ENCODE measurements at regions not wholly inside any gene's neighbourhood (a gene's known extent, or its start where the extent isn't known, plus 50 kb on each side); places are given as distances from the start of the nearest gene placed in this dataset.
"Not testable (repeated sequence)": the region's sequence is repeated elsewhere in the genome, so short reads cannot be mapped to it uniquely, and the experiment has no call there.

- H3K27me3 ChIP-seq = no peaks in the 10 kb centered on the region
- H3K4me3 ChIP-seq = no peak overlapping the region
- intact Hi-C loops (cut with DNase I) = no loop called here
- no peaks in the 10 kb centered on the region for H3K9me3 ChIP-seq
- H3K36me3 ChIP-seq = no peaks in the 10 kb centered on the region
- H3K27ac ChIP-seq = no peak overlapping the region
- no peaks in the 10 kb centered on the region for H3K4me1 ChIP-seq (ENCODE audit: insufficient read depth)
- TF ChIP-seq EP300 (IDR thresholded peaks at IDR 0.05) = no peak
- DNase-seq = no peak
Observed at GRCh38 chr5:163161512-163161911, 275.9 kb upstream of the CCNG1 start.

GRCh38 chr5:163162645-163163044, 274.8 kb upstream of the CCNG1 start:
- H3K9me3 ChIP-seq = no peaks in the 10 kb centered on the region
- no peaks in the 10 kb centered on the region for H3K4me1 ChIP-seq (ENCODE audit: insufficient read depth)
- H3K27me3 ChIP-seq = no peaks in the 10 kb centered on the region
- no peaks in the 10 kb centered on the region for H3K36me3 ChIP-seq
- no peak overlapping the region for H3K4me3 ChIP-seq
- H3K27ac ChIP-seq = no peak overlapping the region
- 62 to 70% (median 62%) methylated on average over 3 of the region's 3 CpGs for WGBS, 3 donors
- intact Hi-C loops (cut with DNase I) = no loop called here
- DNase-seq = no peak
- no peak for TF ChIP-seq EP300 (IDR thresholded peaks at IDR 0.05)
- TF ChIP-seq POLR2A (IDR thresholded peaks at IDR 0.05) = no peak
- TF ChIP-seq CTCF (IDR thresholded peaks at IDR 0.05) = no peak

- WGBS, 3 donors = 79 to 84% (median 81%) methylated on average over 2 of the region's 2 CpGs
- Histone ChIP-seq H3K27ac (no peak overlapping the region), H3K27me3 (no peaks in the 10 kb centered on the region), H3K9me3 (no peaks in the 10 kb centered on the region), H3K4me3 (no peak overlapping the region), H3K4me1 (ENCODE audit: insufficient read depth) (no peaks in the 10 kb centered on the region), H3K36me3 (no peaks in the 10 kb centered on the region)
- TF ChIP-seq POLR2A (IDR thresholded peaks at IDR 0.05) (no peak), EP300 (IDR thresholded peaks at IDR 0.05) (no peak), CTCF (IDR thresholded peaks at IDR 0.05) (no peak)
- intact Hi-C loops (cut with DNase I) = no loop called here
- no peak for DNase-seq
Observed at GRCh38 chr5:163163858-163164257, 273.5 kb upstream of the CCNG1 start.

DNA sequence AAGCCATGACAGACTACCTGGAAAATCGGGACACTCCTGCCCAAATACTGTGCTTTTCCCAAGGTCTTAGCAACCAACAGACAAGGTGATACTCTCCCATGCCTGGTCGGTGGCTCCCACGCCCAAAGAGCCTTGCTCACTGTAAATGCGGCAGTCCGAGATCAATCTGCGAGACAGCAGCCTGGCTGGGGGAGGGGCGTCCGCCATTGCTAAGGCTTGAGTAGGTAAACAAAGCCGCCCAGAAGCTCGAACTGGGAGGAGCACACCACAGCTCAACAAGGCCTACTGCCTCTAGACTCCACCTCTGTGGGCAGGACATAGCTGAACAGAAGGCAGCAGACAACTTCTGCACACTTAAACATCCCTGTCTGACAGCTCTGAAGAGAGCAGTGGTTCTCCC, 272.1 kb upstream of the CCNG1 start:
- Histone ChIP-seq H3K36me3 (no peaks in the 10 kb centered on the region), H3K4me3 (no peak overlapping the region), H3K27me3 (no peaks in the 10 kb centered on the region), H3K9me3 (no peaks in the 10 kb centered on the region), H3K27ac (no peak overlapping the region), H3K4me1 (ENCODE audit: insufficient read depth) (no peaks in the 10 kb centered on the region)
- TF ChIP-seq EP300 (IDR thresholded peaks at IDR 0.05) (no peak), CTCF (IDR thresholded peaks at IDR 0.05) (no peak), POLR2A (IDR thresholded peaks at IDR 0.05) (no peak)
- DNase-seq = peak in 1 of 5 donors; percentile 5
- WGBS, 3 donors = 90 to 93% (median 91%) methylated on average over 10 of the region's 10 CpGs
- intact Hi-C loops (cut with DNase I) = no loop called here

GRCh38 chr5:163170161-163170560, 267.2 kb upstream of the CCNG1 start:
- intact Hi-C loops (cut with DNase I); H3K36me3 ChIP-seq; H3K4me1 ChIP-seq (ENCODE audit: insufficient read depth); H3K4me3 ChIP-seq; H3K9me3 ChIP-seq; H3K27ac ChIP-seq; H3K27me3 ChIP-seq; DNase-seq: not testable (repeated sequence)
- 84 to 88% (median 88%) methylated on average over 3 of the region's 3 CpGs for WGBS, 3 donors

Data from ovary (tissue), 7 donors.